GM06990 (cell line): ENCODE measurements at regions not wholly inside any gene's neighbourhood (a gene's known extent, or its start where the extent isn't known, plus 50 kb on each side); places are given as distances from the start of the nearest gene placed in this dataset.

Experiments used
- DNase-seq: peaks from one replicate; pipeline ENCODE4 v3.0.0-alpha.2; 2011; ENCODE audit not compliant: insufficient read length; ENCODE audit errors: extremely low read depth
- H3K27me3 ChIP-seq: replicated peaks from 2 replicates; pipeline ENCODE4 v1.6.0; 2011; ENCODE audit warnings: low read length; ENCODE audit not compliant: control insufficient read depth, insufficient read depth
- H3K36me3 ChIP-seq: 2 replicates; pipeline ENCODE4 v1.5.1; 2011; ENCODE audit warnings: low read length; ENCODE audit not compliant: control insufficient read depth, insufficient read depth
- H3K4me3 ChIP-seq: replicated peaks from 2 replicates; pipeline ENCODE4 v1.5.1; 2011; ENCODE audit warnings: low read depth, mild to moderate bottlenecking, control low read depth, low read length
- CTCF ChIP-seq: IDR thresholded peaks from 2 replicates; pipeline ENCODE4 v1.5.1; 2011; ENCODE audit warnings: low read length, control low read depth, mild to moderate bottlenecking, inconsistent platforms; ENCODE audit not compliant: insufficient read depth, poor library complexity, severe bottlenecking

- Histone ChIP-seq H3K27me3 (no peaks in the 10 kb centered on the region), H3K4me3 (no peak overlapping the region), H3K36me3 (no peaks in the 10 kb centered on the region)
- no peak for DNase-seq
- no peak for TF ChIP-seq CTCF
These were observed 67.3 kb upstream of the RMDN2 start for GRCh38 chr2:37857575-37858399.

GRCh38 chr2:37858400-37858711 lies 66.7 kb upstream of the RMDN2 start:
- H3K27me3 ChIP-seq = no peaks in the 10 kb centered on the region
- no peaks in the 10 kb centered on the region for H3K36me3 ChIP-seq
- no peak for TF ChIP-seq CTCF
- DNase-seq = no peak
- no peak overlapping the region for H3K4me3 ChIP-seq

- no peak for TF ChIP-seq CTCF
- no peaks in the 10 kb centered on the region for H3K27me3 ChIP-seq
- H3K4me3 ChIP-seq = no peak overlapping the region
- H3K36me3 ChIP-seq = no peaks in the 10 kb centered on the region
- DNase-seq = no peak
These were observed 66.3 kb upstream of the RMDN2 start for GRCh38 chr2:37858725-37859267.

GRCh38 chr2:37862620-37863019 lies 62.5 kb upstream of the RMDN2 start:
- Histone ChIP-seq H3K36me3 (no peaks in the 10 kb centered on the region), H3K4me3 (no peak overlapping the region), H3K27me3 (peaks cover 2% of the 10 kb centered on the region)
- DNase-seq = no peak
- TF ChIP-seq CTCF = no peak

GRCh38 chr2:37864217-37864616 lies 60.9 kb upstream of the RMDN2 start:
- no peak for TF ChIP-seq CTCF
- Histone ChIP-seq H3K4me3 (no peak overlapping the region), H3K27me3 (peaks cover 2% of the 10 kb centered on the region), H3K36me3 (no peaks in the 10 kb centered on the region)
- DNase-seq = no peak
